DMS53 (cell line): ENCODE measurements at regions not wholly inside any gene's neighbourhood (a gene's known extent, or its start where the extent isn't known, plus 50 kb on each side); places are given as distances from the start of the nearest gene placed in this dataset.
A peak's percentile ranks its signal among the peaks of the same experiment; 100 is the strongest.

Experiments
- DNase-seq: peaks from one replicate; lab custom pipeline; 2025; lab: John Stamatoyannopoulos, UW

DNA sequence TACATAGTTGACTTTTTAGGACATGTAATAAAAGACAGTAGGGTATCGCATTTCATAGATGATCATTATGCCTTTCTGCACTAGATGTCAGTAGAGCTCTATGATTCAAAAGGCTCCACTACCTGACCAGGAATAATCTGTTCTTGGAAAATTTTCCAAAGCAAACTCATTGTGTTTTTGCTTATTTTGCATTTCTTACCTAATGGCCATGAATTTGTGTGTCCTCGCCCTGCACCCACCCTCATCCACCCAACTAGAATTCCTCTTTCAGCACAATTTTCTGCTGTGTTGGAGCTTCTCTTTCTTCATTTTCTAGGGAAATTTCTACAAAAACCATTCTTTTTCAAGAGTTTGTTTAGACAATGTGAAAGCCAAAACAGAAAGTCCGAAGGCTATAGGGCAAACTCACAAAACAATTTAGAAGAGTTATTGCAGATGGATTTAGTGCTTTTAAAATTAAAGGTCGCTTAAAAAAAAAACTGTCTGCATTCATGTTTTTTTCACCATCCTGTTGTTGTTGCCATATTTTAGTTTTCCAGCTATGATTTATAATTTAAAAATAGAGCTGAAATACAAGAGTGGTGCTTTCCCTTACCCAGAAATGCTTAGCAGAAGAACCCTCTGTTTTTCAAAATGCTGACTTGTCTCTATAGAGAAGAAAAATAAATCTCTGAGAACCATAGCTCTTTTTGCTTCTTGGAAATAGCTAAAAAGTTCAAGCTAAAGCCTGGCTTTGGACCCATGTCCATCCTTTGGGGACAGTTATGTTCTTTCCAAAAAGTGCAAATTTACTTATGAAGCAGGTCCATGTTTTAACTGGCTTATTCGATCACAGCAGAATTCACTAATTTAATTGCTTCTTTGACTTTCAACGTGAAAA is 183.7 kb downstream of the SPATA18 start:
- DNase-seq, result peak; percentile 64

DNA sequence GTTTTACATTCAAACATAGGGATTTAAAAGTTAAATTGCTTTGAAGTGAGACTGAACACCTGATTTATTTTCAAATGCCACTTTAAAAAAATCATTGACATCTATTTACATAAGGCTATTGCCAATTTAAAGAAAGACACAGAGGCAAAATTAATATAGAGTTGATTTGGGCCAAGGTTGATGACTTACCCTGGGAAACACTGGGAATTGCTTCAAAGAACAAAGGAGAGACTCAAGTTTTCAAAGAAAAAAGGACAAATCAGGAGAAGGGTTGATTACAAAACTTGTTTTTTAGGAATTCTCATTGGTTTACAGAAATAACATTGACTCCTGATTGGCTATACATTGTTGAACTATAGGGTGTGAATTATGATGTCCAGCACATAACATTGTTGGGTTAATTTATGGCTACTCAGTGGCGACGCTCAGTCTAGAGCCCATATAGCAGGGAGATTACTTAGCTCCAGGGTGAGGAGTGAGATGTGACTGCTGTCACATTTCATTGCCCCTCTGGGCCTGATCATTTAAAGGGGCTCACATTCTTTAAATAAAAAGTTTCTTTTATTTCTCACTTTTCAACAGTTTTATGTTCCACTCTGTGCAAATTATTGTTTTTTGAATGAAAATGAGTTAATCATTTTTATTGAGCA is 184.6 kb downstream of the SPATA18 start:
- DNase-seq, result no peak

DNA sequence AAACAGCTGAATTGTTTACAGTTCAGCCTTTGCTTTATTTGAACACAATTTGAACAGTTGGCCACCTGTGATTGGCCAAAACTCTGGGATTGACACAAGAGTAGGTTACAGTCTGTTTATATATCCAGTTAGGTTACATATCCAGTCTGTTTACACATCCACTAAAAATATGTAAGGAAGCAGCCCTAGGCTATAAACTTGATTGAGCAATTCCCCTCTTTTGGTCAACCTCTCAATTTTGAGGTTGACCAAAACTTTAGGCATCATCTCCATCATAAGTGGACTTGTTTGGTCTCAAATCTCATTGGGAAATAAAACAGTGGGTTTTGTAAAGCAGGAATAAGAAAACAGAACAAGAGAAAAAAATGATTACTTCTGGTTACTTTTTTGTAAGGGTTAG is 190.8 kb downstream of the SPATA18 start:
- DNase-seq, result peak; percentile 4

DNA sequence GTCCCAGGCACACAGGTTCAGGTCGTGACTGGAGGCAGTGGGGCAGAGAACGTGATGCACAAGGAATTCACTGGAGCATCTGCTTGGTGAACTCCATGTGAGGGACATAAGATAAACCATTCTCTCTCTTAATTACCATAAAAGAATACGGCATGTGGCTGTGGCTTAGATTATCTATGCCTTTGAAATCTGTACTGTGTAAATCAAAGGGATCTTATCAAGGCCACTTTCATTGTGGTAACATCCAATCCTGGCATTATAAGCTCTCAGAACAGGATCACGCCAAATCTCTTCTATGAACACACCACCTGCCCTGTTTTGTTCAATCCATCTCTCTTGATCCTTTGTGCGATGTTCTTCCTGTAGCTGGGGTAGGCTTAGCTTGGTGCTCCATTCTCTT is 192.3 kb downstream of the SPATA18 start:
- no peak for DNase-seq

DNA sequence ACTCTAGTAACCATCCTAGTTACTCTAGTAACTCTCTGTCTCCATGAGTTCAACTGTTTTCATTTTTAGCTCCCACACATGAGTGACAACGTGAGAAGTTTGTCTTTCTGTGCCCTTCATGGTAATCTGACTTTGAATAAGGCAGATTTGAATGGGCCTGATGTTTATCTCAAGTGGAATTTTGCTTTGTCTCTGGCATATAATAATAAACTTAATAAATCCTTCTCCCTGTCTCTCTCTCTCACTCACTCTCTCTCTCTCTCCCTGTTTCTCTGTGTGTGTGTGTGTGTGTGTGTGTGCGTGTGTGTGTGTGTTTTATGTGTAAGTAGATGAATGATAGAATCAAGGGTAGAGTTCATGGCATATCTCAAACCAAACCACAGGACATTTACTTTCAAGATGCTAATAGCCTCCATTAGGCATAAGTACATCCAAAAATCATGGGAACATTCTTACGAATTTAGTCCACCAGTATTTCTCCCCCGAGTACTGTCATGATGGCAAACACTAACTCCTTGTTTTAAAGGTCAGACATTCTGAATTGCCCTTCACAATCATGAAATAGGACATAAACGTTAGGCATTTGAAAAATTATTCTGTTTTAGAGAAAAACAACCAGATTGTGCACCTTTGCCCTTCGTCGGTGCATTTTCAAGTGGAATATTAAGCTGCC is 193.1 kb downstream of the SPATA18 start:
- peak; percentile 57 for DNase-seq

DNA sequence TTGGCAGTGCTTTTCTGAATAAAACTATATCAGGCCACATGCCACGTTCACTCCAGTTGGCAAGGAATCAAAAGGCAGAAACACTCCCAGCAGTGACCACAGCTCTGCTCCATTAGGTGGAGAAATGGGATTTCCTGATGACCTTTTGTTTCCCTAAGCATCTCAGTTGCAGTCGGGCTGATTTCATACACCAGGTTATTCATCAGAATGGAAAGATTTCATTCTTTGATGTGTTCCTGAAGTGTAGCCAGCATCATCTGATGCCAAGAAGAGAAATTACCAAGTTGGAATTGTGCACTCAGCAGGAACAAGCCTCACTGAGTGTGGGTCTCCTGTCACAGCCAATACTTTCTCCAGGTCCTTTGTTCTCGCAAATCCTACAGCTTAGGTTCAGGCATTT is 193.7 kb downstream of the SPATA18 start:
- no peak for DNase-seq

DNA sequence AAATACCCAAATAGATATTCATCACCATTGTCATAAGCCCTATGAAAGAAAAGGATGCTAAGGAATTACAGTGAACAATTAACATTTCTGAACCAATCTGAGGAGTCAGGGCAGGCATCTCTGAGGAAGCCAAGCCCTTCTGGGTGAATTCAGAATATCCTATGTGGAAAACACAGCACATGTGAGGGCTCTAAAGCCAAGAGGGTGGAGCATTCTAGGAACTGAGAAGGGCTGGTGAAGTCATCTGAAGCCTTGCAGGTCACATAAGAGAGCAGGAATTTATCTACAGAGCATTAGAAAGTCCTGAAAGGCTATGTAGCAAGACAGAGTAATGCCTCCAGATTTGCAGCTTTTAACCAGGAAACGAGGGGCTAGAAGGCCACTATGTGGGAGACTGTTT is 195.7 kb downstream of the SPATA18 start:
- DNase-seq, result no peak

DNA sequence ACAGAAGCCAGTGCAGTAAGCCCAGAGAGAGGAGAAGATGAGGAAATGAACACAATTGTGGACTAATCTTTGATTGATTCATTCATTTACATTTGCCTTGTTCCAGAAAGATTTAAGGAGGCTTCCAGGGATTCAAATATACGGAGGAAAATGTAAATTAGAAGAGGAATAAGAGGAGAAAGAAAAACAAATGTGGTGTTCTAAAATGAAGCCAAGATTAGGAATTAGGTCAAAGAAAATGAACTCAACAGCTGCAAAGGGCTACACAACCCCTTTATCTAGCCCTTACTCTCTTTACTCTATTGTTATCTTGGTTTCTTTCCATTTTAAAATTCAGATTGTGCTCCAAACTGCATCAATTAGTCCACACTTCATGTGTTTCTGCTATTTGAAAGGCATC is 196.8 kb downstream of the SPATA18 start:
- no peak for DNase-seq

DNA sequence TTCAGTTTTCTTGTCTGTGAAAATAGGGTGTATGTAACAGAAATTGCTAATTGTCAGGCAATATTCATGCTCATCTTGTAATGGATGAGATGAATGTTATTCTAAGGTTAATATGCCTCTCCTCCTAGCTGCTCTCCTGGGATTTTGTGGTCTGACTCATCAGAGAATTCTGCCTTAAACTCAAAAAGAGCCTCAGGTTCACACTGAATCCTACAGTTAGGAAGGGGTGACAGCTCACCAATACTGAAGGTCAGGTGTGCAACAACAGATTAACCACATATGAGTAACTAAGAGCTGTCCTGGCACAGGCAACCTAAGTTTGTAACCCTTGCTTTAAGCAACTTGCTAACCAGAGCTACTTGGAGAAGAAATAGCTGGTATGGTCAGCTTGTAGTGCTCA is 197.7 kb downstream of the SPATA18 start:
- no peak for DNase-seq

DNA sequence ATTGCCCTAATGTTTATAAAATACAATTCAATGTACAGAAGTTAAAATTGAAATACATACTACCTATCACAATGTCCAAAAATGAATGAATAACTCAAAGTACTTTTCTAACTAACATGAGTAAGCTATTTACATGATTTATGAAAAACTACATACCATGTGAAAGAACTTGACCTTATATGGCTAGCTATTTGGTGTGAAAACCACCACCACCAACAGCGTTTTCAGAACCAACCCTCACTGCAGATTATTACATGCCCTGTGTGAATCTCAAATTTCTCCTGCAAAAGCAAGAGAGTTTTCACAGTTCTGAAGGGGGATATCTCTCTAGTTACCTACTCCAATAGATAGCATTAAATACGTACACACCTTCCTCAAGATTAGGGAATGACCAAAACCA is 198.5 kb downstream of the SPATA18 start:
- DNase-seq, result no peak

DNA sequence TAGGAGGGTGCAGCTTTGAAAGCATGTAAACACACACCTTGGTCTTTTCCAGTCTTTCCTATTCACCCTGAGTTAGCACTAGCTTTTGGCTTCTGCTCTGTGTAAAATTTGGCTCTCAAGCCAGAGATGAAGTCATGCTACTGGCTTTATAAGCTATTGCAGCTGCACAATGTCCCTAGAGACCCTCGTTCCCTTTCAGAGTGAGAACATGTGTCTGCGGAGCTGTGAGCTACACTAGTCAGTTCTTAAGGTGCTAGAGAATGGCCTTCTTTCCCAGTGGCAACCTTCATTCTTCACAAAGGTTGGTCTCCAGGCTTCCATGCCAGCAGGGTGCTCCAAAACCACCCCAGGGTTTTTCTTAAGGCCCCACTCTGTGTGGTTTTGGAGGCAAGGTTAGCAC is 199.1 kb downstream of the SPATA18 start:
- no peak for DNase-seq

DNA sequence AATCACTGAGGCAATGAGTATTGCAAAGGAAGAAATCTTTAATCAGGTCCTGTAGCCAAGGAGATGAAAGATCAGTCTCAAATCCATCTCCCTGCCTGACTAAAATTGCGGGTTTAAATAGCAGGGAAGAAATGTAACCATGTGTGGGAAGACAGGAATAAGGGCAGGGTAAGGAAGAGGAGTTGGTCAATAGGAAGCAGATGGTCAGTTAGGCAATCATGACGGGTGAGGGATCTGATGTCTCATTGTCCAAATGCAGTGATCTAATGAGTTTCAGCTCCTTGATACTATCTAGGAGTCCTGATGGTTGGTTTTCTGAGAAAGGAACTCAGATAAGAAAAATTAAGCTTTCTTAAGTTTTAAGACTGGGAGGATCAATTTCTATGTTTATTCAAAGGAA is 200.8 kb downstream of the SPATA18 start:
- DNase-seq, result no peak

DNA sequence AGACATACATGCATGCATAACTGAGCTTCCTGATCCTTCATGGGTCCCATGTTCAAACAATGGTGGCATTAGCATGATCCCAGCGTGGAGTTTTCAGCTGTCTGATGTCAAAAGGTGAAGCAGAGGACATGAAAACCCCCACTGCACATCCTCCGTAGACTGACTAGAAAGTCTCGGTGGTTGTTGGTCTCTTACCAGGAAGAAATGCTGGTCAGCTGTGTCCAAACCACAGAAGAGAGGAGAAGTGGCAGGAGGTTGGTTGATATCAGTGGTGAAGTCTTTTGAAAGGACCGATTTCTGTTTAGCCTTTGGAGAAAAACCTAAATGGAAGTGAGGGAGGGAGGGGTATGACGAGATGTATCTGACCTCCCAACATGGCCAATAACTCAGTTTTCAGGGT is 201.9 kb downstream of the SPATA18 start:
- DNase-seq, result no peak

DNA sequence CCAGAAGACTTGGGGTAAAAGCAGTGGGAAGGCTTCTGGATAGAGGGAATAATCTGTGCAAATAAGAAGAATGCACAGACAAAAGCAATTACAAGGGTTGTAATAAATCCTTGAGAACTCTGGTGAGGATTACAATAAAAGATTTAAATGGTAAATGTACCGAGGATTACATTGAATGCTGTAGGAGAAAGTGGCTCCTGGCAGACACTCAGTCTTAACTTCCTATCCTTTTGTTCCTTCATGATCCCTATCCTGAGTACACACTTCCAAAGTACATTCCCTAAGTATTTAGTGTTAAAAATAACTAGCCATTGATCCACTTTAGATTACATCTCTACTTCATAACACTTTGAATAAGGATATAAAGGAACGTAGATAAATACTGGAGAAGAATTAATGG is 205.4 kb downstream of the SPATA18 start:
- DNase-seq, result no peak

DNA sequence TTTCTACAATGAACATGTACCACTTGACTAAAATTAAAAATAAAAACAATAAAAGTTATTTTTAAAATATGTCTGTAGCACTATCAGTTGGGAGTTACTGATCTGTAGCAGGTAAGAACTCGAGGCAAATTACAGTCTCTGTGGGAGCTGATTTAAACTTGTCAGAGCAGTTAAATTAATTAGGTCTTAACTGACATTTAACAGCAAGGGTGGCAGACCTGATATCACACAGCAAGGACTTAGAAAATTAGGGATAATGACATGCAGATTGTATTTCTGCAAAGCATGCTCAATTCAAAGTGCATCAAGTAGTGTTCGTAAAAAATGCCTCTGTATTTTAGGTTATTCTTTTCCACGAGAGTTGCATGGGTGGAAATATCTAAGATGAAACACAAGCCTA is 208.9 kb downstream of the SPATA18 start:
- no peak for DNase-seq

DNA sequence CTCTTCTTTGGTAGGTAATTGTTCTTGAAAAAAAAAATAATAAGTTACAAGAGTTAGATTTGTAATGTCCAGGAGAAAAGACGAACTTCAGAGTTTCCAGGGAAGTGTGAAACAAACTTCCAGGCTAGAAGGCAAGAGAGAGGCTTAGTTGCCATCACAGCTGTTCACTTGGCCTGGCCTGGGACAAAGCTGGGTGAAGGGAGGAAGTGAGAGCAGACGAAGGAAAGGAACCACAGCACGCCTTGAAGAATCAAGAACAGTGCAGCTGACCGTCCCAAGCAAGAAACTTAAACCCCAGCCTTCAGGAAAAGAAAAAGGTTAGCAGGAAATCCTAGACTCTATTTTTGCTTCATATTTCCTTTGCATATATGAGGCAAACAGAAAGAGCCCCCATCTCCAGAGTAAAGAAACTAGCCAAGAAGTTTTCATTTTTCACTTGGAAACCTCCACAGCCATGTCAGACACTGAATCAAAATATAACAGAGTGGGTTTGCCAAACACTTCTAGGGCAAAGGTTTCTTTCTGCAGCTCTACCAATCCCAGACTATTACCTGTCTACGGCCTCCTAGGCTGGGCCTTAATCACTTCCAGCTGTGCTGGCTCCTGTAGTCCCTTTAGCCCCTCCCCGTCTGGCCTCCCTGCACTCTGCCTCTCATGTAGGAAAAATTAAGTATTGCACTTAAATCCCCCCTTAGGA is 209.6 kb downstream of the SPATA18 start:
- no peak for DNase-seq

DNA sequence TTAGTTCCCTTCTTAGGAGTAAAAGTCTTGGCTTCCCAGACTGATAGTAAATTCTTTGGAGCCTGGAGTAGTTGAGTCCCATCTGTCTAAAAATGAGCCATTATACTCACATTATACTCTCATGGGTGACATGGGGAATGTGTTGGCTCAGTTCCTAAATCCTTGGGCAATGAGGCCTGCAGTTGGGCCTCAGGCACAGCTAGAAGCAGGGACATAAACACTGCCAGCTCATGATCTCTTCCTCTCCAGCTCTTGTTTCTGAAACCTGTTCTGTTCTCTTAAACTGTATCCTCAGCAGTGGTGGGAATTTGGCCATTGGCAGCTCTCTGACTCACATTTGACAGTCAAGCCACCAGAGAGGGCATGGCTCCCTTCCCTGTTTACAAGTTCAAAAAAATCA is 212.5 kb downstream of the SPATA18 start:
- no peak for DNase-seq

DNA sequence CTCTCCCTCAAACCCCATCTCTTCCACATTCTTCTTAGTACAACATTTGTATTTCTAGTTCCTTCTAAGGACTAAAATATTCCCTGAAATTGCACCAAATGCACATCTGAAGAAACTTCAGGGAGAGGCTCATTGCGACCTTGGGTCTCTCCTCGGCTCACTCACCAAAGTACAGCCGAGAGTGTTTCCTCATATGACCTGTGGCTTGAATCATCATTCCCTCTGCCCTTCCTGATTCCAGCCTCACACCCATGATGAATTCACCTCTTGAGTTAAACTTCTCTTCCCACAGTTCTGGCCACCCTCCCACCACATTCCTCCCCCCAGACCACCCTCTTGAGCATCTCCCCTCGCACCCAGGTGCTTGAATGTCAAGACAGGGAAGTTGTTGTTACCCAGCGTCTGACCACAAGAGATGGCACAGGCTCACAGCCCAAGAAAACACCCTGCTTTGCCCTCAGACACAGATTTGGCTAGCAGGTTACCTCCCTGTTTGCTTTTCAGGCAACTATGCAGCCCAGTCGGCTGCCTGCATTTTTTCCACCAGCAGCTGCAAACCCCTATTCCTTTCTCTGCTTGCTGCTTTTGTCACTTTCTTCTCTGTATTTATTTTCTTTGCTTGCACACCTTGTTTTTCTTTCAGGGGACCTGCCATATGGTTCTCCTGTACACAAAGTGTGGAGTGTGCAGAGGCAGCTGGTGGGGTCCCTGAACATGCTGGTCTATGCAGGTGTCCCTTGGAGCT is 214.8 kb downstream of the SPATA18 start:
- DNase-seq, result no peak

DNA sequence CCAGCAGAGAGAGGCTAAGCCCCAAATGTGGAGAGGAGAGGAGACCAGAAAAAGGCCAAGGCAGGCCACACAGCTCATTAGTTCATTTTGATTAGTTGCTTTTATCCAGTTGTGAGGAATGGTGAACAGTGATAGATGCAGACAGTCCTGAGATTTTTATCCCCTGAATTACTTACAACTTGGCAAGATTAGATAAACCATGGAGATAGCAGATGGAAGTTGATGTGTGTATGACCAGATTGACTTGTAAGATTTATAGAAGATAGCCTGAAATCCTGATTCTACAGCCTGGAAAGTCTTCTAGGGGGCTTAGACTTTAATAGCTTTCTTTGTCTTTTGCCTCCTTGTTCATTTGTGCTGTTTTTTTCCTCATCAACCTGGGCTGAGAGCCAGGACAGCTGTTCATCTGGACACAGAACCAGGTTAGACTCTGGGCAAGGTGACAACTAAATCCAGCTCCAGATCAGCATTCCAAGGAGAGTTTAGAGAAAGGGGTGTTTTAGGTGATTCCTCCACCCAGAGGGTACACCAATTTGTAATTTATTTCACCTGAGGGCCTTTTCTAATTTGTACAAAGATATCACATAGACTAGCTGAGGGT is 215.5 kb downstream of the SPATA18 start:
- DNase-seq, result no peak

DNA sequence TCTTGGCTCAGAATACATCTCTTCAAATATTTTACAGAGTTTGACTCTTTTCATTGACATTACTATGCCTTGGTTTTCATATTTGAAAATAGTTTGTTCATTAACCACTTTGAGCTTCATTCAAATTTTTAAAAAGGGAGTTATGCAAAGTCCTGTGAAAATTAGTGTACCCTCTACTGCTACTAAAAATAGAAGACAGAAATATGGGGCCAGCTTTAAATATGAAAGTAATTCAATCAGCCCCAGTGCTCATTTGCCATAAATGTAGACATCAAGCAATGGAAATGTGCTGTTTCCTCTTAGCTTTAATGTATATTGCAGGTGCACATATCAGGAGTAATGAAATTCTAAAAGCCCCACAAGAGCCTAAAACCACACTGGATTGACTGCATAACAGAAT is 218.7 kb downstream of the SPATA18 start:
- no peak for DNase-seq

DNA sequence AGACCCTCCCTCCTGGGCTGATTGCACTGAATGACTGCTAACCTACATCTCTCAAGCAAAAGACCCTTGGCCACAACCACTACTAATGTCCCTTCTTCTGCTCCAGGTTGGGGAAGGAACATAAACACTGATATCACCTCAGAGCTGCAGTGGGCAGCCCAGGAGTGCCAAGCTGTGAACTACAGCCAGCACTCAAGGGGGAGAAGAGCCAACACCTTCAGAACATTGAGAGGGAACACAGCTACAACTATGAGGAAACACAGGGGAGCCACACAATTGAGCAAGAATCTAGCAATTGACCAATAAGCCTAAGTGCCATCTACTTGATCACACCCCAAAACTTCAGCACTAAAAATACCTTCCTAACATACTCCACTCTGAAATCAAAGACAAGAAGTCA is 222.8 kb downstream of the SPATA18 start:
- no peak for DNase-seq
